ENCODE measurements at regions not wholly inside any gene's neighbourhood (a gene's known extent, or its start where the extent isn't known, plus 50 kb on each side); places are given as distances from the start of the nearest gene placed in this dataset.
A peak's percentile ranks its signal among the peaks of the same experiment; 100 is the strongest.

DNA sequence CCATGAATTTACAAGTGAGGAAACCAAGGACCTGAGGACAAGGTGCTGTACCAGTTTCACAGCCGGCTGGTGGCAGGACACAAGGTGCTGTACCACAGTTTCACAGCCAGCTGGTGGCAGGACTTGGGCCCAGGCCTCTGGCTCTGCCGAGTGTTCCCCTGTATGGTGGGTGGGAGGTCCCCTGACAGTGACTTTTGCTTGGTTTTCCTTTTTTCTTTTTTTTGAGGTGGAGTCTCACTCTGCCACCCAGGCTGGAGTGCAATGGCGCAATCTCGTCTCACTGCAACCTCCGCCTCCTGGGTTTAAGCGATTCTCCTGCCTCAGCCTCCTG, 212.4 kb downstream of the LY86 start:
- Histone ChIP-seq H3K9me3 (ENCODE audit: control insufficient read depth, insufficient read depth, low read depth, low read length) (no peaks in the 10 kb centered on the region), H3K36me3 (ENCODE audit: control insufficient read depth in 2 of 2, insufficient read depth in 1 of 2, low read length in 2 of 2) (no peaks in the 10 kb centered on the region), H3K4me1 (ENCODE audit: control insufficient read depth, insufficient read depth, low read length) (no peaks in the 10 kb centered on the region), H3K27ac (ENCODE audit: extremely low read depth, low read depth, low read length) (no peak overlapping the region), H3K4me3 (ENCODE audit: low read depth, low read length) (no peak overlapping the region)
- ChIA-PET CTCF (interaction anchor here (0.7 kb wide), 1 partner anchor 312 kb away, joined by 3 read pairs; no protein-coding TSS in a partner anchor), POLR2A (interaction anchor here (0.7 kb wide), 1 partner anchor 19 kb away, joined by 5 read pairs; no protein-coding TSS in a partner anchor)
- TF ChIP-seq, protein P1, sequence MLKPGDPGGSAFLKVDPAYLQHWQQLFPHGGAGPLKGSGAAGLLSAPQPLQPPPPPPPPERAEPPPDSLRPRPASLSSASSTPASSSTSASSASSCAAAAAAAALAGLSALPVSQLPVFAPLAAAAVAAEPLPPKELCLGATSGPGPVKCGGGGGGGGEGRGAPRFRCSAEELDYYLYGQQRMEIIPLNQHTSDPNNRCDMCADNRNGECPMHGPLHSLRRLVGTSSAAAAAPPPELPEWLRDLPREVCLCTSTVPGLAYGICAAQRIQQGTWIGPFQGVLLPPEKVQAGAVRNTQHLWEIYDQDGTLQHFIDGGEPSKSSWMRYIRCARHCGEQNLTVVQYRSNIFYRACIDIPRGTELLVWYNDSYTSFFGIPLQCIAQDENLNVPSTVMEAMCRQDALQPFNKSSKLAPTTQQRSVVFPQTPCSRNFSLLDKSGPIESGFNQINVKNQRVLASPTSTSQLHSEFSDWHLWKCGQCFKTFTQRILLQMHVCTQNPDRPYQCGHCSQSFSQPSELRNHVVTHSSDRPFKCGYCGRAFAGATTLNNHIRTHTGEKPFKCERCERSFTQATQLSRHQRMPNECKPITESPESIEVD (tag by site-specific recombination; IDR thresholded peaks at IDR 0.05) = no peak
- TF ChIP-seq, protein P2, sequence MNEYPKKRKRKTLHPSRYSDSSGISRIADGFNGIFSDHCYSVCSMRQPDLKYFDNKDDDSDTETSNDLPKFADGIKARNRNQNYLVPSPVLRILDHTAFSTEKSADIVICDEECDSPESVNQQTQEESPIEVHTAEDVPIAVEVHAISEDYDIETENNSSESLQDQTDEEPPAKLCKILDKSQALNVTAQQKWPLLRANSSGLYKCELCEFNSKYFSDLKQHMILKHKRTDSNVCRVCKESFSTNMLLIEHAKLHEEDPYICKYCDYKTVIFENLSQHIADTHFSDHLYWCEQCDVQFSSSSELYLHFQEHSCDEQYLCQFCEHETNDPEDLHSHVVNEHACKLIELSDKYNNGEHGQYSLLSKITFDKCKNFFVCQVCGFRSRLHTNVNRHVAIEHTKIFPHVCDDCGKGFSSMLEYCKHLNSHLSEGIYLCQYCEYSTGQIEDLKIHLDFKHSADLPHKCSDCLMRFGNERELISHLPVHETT (tag by site-specific recombination; IDR thresholded peaks at IDR 0.05) = no peak
- no peak for TF ChIP-seq IKZF3 (tag by site-specific recombination; IDR thresholded peaks at IDR 0.05)
- TF ChIP-seq, protein P3, sequence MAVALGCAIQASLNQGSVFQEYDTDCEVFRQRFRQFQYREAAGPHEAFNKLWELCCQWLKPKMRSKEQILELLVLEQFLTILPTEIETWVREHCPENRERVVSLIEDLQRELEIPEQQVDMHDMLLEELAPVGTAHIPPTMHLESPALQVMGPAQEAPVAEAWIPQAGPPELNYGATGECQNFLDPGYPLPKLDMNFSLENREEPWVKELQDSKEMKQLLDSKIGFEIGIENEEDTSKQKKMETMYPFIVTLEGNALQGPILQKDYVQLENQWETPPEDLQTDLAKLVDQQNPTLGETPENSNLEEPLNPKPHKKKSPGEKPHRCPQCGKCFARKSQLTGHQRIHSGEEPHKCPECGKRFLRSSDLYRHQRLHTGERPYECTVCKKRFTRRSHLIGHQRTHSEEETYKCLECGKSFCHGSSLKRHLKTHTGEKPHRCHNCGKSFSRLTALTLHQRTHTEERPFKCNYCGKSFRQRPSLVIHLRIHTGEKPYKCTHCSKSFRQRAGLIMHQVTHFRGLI (tag by site-specific recombination; IDR thresholded peaks at IDR 0.05) = no peak

DNA sequence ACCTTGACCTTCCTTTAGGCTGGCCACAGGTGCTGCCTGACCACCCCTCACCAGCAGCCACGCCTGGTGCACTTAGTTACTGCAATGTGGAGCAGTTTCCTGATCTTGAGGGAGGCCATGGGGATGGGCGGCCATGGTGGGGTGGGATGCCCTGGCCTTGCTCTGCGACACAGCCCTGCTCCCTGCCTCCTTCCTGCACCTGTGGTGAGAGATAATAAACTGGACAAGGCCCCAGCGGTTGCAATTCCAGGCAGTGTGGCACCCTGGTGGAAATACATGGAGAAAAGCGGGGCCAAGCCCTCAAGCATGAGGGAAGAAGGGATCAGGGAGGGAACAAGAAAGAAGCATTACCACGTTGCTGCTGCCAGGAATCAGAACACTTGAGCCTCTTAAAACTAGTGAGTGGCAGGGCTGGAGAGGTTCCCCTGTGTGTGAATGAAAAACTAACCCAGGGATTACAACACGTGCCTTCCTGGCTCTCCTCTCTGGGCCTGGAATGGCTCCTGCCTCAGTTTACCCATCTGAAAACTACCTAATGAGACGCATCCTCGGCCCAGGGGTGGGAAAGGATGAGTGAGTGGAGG, 213.2 kb downstream of the LY86 start:
- ChIA-PET CTCF (no interaction called here), POLR2A (no interaction called here)
- H3K4me1 ChIP-seq (ENCODE audit: control insufficient read depth, insufficient read depth, low read length) = no peaks in the 10 kb centered on the region
- no peak overlapping the region for H3K27ac ChIP-seq (ENCODE audit: extremely low read depth, low read depth, low read length)
- H3K36me3 ChIP-seq (ENCODE audit: control insufficient read depth in 2 of 2, insufficient read depth in 1 of 2, low read length in 2 of 2) = no peaks in the 10 kb centered on the region
- no peak overlapping the region for H3K4me3 ChIP-seq (ENCODE audit: low read depth, low read length)
- no peaks in the 10 kb centered on the region for H3K9me3 ChIP-seq (ENCODE audit: control insufficient read depth, insufficient read depth, low read depth, low read length)
- TF ChIP-seq ZBTB17 (tag by site-specific recombination; IDR thresholded peaks at IDR 0.05) (no peak), ZNF629 (tag by site-specific recombination; IDR thresholded peaks at IDR 0.05) (no peak), ZNF223 (tag by site-specific recombination; IDR thresholded peaks at IDR 0.05) (no peak), ZNF266 (tag by site-specific recombination; IDR thresholded peaks at IDR 0.05; ENCODE audit: low read depth) (no peak), ZNF423 (tag by site-specific recombination; IDR thresholded peaks at IDR 0.05) (no peak)
- TF ChIP-seq, protein P4, sequence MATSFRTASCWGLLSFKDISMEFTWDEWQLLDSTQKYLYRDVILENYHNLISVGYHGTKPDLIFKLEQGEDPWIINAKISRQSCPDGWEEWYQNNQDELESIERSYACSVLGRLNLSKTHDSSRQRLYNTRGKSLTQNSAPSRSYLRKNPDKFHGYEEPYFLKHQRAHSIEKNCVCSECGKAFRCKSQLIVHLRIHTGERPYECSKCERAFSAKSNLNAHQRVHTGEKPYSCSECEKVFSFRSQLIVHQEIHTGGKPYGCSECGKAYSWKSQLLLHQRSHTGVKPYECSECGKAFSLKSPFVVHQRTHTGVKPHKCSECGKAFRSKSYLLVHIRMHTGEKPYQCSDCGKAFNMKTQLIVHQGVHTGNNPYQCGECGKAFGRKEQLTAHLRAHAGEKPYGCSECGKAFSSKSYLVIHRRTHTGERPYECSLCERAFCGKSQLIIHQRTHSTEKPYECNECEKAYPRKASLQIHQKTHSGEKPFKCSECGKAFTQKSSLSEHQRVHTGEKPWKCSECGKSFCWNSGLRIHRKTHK (tag by site-specific recombination; IDR thresholded peaks at IDR 0.05) = no peak

DNA sequence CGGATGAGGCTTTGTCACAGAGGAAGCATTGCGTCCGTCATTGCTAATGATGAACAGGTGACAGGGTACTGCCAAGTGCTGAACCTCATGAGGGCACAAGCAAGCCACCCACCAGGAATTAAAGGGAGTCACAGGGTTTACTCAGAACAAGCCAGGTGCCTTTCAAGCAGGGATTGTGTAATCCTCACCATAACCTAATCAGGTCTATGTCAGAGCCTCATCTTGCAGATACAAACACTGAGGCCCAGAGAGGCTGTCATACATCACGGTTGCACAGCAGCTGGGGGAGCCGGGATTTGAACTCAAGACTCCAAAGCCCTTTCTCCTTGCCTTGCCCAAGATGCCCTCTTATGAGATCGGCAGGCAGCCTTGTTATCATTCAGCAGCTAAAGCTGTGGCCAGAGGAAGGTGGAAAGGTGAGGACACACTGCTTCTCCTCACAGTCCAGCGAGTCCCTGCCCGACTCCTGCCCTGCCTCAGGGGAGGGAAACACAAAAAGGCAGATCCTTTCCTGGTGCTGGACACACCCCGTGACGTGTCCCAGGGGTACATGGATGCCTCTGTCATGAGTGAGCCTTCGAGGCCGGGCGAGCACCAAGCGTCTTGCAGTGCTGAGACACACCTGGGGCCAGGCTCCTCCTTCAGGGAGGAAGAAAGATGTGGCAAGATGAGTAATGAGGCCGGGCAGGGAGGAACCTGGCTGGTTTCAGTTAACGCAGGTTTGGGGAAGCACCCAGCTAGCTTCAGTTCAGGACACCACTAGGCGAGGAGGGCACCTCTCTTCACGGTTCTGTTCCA, 214.9 kb downstream of the LY86 start:
- CTCF ChIA-PET = interaction anchor here (0.9 to 1.1 kb wide), 2 partner anchors 10 to 45 kb away, joined by 3 read pairs; no protein-coding TSS in a partner anchor
- Histone ChIP-seq H3K4me3 (ENCODE audit: low read depth, low read length) (no peak overlapping the region), H3K9me3 (ENCODE audit: control insufficient read depth, insufficient read depth, low read depth, low read length) (no peaks in the 10 kb centered on the region), H3K27ac (ENCODE audit: extremely low read depth, low read depth, low read length) (no peak overlapping the region), H3K4me1 (ENCODE audit: control insufficient read depth, insufficient read depth, low read length) (no peaks in the 10 kb centered on the region), H3K36me3 (ENCODE audit: control insufficient read depth in 2 of 2, insufficient read depth in 1 of 2, low read length in 2 of 2) (no peaks in the 10 kb centered on the region)
- POLR2A ChIA-PET = no interaction called here
- TF ChIP-seq OVOL3 (tag by site-specific recombination; IDR thresholded peaks at IDR 0.05) (no peak), ZNF175 (tag by site-specific recombination; IDR thresholded peaks at IDR 0.05) (no peak), IKZF3 (tag by site-specific recombination; IDR thresholded peaks at IDR 0.05) (no peak)
- TF ChIP-seq, protein P5, sequence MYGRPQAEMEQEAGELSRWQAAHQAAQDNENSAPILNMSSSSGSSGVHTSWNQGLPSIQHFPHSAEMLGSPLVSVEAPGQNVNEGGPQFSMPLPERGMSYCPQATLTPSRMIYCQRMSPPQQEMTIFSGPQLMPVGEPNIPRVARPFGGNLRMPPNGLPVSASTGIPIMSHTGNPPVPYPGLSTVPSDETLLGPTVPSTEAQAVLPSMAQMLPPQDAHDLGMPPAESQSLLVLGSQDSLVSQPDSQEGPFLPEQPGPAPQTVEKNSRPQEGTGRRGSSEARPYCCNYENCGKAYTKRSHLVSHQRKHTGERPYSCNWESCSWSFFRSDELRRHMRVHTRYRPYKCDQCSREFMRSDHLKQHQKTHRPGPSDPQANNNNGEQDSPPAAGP (tag by site-specific recombination; IDR thresholded peaks at IDR 0.05) = 0 out of 2 replicates have a peak, but pooled peaks have one; percentile 43

Data from HEK293 (cell line).